ENCODE measurements at regions not wholly inside any gene's neighbourhood (a gene's known extent, or its start where the extent isn't known, plus 50 kb on each side); places are given as distances from the start of the nearest gene placed in this dataset.
"Not testable (repeated sequence)": the region's sequence is repeated elsewhere in the genome, so short reads cannot be mapped to it uniquely, and the experiment has no call there.

DNA sequence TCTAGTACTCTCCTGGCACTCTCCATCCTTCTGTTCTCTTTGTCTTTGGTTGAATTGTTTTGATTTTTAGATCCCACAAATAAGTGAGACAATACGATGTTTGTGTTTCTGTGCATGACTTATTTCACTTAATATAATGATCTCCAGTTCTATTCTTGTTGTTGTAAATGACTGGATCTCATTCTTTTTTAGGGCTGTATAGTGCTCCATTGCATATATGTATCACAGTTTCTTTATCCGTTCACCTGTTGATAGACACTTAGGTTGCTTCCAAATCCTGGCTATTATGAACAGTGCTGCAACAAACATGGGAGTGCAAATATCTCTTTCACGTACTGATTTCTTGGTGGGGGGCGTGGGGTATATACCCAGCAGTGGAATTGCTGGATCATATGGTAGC, 245.0 kb downstream of the ADCYAP1 start:
- no peak for DNase-seq

DNA sequence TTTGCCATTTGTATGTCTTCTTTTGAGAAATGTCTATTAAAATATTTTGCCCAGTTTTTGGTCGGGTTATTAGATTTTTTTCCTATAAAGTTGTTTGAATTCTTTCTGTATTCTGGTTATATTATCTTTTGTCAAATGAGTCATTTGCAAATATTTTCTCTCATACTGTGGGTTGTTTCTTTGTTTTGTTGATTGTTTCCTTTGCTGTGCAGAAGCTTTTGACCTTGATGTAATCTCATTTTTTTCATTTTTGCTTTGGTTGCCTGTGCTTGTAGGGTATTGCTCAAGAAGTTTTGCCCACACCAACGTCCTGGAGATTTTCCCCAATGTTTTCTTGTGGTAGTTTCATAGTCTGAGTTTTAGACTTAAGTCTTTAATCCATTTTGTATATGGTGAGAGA, 245.7 kb downstream of the ADCYAP1 start:
- DNase-seq, result no peak

DNA sequence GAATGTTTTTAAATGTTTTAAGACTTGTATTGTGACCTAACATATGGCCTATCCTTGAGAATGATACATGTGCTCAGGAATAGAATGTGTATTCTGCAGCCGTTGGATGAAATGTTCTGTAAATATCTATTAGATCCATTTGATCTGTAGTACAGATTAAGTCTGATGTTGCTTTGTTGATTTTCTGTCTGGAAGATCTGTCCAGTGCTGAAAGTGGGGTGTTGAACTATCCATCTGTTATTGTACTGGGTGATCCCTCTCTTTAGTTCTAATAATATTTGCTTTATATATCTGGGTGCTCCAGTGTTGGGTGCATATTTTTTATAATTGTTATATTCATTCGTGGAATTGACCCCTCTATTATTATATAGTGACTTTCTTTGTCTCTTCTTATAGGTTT, 248.3 kb downstream of the ADCYAP1 start:
- not testable (repeated sequence) for DNase-seq

DNA sequence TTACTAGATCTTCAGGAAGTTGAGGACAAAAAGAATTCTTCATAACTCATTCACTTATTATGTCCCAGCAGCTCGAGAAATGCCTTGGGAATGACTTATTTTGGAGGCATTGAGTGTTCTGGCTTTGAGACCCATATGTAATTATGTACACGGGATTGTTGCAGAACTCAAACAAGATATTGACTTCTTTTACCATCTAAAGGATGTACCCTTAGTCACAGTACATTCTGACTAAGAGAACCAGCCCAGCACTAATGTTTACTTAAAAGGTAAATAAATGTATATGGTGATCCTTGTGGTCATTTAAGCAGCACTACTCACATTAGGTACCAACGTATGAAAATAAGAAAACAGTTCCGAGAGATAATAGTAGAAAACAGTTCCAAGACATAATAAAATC, 268.9 kb downstream of the ADCYAP1 start:
- DNase-seq, result no peak

DNA sequence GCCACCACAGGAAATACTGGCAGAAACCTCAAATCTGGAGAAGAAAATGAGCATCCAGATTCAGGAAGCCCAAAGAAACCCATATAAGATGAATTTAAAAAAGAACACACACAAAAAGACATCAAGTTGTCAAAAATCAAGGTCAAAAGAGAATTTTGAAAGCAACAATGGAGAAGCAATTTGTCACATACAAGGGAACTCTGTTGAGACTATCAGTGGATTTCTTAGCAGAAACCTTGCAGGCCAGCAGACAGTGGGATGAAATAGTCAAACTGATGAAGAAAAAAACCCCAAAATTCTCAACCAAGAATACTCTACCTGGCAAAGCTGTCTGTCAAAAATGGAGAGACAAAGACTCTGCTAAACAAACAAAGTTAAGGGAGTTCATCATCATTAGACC, 272.6 kb downstream of the ADCYAP1 start:
- no peak for DNase-seq

- no peak for DNase-seq
Measured at GRCh38 chr18:1191341-1191740, 286.7 kb downstream of the ADCYAP1 start.

DNA sequence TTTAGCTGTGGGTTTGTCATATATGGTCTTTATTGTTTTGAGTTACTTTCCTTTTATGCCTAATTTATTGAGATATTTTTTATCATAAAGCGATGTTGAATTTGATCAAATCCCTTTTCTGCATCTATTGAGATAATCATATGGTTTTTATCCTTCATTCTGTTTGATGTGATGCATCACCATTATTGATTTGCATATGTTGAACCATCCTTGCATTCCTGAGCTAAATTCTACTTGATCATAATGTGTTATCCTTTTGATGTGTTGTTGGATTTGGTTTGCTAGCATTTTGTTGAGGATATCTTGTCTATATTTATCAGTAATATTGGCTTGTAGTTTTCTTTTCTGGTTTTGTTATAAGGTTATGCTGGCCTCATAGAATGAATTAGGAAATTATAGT, 308.5 kb downstream of the ADCYAP1 start:
- no peak for DNase-seq

- no peak for DNase-seq
Measured at GRCh38 chr18:1222880-1223279, 318.2 kb downstream of the ADCYAP1 start.

DNA sequence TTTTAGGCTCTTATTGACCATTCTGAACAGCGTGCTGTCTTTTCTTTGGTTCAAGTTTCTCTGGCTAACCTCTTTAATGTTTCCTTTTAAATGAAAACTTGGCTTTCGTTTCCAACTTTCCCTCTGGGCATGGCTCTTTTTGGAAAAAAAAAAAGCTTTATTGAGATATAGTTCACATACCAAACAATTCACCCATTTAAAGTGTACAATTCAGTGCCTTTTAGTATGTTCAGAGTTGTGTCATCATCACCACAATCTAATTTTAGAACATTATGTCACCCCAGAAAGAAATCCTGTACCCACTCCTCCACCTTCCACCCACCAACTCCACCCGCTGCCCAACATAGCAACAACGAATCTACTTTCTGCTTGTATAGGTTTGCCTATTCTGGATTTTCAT, 322.4 kb downstream of the ADCYAP1 start:
- no peak for DNase-seq

DNA sequence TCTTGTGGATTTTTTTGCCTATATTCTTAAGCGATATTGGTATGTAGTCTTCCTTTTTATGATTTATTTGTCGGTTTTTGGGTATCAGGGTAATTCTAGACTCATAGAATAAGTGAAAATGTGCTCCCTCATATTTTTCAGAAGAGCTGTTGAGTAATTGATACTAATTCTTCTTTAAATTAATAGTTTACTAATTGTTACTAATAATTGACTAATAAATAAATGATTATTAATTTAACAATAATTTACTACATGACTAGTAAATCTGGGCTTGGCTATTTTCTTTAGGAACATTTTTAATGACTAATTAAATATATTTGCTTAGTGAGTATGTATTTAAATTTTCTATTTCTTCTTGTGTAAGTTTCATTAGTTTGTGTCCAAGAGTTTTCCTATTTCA, 325.0 kb downstream of the ADCYAP1 start:
- DNase-seq, result no peak

- no peak for DNase-seq
Measured at GRCh38 chr18:1232867-1233266, 328.2 kb downstream of the ADCYAP1 start.

GRCh38 chr18:1240701-1241100, 336.0 kb downstream of the ADCYAP1 start:
- no peak for DNase-seq

- no peak for DNase-seq
Measured at GRCh38 chr18:1244397-1245122, 339.9 kb downstream of the ADCYAP1 start.

GRCh38 chr18:1246827-1247226, 342.2 kb downstream of the ADCYAP1 start:
- no peak for DNase-seq

GRCh38 chr18:1252534-1252933, 347.9 kb downstream of the ADCYAP1 start:
- DNase-seq, result no peak

GRCh38 chr18:1252936-1253335, 348.3 kb downstream of the ADCYAP1 start:
- no peak for DNase-seq

DNA sequence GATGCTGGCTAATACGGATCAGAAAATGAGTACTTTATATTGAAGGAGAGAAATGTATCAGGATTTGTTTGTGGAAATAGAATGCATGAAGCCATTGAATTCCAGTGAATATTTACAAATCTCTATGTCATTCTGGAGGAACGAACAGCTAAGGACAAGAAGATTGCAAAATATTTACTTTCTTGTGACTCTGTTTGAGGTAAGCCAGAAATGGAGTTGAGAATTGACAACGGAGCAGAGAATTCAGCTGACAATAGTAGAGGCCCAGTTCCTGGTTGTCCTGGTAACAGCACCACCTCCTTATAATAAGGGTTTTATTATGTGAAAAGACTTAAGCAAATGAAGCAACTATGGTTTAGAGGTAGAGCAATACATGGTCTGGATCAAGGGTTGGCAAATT, 349.2 kb downstream of the ADCYAP1 start:
- DNase-seq, result no peak

GRCh38 chr18:1261054-1261453, 356.4 kb downstream of the ADCYAP1 start:
- no peak for DNase-seq

DNA sequence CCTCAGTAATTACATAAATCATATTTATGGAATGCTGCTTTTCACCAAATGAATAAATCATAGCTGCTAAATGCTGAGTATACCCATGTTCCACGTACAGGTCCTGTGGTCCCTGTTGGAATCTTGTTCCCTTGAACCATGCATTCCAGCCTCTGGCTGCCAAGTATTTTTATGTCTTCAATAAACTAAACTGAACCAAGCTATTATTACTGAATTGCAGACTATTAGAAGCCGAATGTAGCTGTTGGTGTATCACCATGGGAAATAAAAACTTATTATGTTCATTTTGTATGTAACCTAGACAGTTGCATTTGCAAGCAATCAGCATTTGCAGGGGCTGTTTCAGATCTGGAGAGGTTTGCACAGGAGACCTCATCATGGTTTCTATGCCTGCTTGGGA, 362.4 kb downstream of the ADCYAP1 start:
- DNase-seq, result no peak

DNA sequence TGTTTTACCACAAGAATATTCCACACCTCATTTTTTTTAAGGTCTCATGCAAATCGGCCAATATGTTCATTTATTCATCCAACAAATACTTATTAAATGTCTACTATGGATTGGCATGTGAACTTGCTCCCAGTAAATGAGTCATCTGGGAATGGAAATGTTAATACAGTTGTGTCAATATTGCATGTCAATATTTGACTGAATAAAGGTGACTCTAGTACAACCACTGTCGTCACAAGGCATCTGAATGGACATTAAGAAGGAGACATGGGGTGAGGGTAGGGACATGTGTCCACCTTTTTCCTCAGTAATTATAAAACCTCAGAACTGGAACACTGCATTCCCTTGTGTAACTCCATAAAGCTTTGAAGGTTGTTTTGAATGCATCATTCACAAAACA, 365.4 kb downstream of the ADCYAP1 start:
- peak; percentile 36 for DNase-seq

DNA sequence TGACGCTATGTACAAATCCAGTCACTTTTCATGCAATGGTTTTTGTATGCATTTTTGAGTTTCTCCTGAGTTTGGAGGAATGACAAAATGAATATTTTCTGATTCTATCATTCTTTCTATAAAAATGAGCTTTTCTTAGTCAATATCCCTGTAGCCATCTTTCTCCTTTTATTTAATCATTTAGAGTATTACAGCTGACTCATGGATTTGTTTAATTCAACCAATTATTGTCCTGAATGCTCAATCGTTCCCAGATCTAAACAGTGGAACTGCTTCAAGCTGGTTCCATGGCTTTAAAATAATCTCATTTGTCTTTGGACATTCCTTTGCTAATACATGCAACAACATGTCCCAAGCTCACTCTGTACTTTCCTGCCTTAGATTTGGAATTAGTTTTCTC, 368.8 kb downstream of the ADCYAP1 start:
- no peak for DNase-seq

GRCh38 chr18:1292167-1292566, 387.5 kb downstream of the ADCYAP1 start:
- DNase-seq, result peak; percentile 26

DNA sequence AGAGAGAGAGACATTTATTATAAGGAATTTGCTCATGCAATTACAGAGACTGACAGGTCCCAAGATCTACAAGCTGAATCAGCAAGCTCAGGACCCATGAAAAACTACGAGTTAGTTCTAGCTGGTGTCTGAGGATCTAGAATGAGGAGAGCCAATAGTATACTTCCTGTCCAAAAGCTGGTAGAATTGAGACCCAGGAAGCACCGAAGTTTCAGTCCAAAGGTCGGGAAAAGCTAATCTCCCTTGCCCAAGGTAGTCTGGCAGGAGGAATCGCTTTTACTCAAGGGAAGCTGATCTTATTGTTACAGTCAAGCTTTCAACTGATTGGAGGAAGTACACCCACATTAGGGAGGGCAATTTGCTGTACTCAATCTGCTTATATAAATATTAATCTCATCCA, 389.6 kb downstream of the ADCYAP1 start:
- DNase-seq, result no peak

DNA sequence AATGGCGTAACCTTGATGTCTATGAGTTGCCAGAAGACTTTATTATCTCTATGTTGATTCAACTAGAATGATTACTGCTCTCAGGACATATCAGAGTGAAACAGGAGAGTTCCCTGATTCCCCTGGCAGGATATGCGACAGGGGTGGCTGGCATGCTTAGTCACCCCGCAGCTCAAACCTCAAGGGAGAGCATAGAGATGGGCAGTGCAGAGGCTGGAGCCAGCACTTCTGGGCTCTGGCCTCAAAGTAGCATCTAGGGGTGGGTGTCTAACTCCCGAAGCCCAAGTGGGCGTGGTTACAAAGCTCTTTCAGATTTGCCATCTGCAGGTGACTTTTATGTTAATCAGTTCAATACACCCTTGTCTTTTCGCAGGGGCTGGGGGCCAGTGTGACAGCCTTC, 391.6 kb downstream of the ADCYAP1 start:
- DNase-seq, result no peak

DNA sequence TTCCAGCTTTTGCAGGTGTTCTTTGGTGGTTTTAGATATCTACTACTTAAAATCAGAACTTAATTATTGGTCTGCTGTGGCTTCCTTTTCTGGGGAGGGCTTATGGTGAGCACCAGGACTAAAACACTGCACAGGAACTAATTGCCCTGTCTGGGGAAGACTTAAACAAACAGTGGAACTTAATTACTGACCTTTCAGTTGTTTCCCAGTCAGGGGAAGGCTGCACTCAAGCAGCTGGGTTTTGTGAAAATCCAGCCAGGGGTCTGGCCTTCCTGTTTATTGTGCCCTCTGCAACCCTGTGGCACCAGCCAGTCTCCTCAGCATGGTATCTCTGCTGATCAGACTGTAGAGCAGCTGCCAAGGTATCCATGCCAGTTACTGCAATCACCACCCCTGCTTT, 398.2 kb downstream of the ADCYAP1 start:
- no peak for DNase-seq

Data from NCI-H2029 (cell line).